Upper lobe of left lung (tissue), 4 donors: ENCODE measurements at regions not wholly inside any gene's neighbourhood (a gene's known extent, or its start where the extent isn't known, plus 50 kb on each side); places are given as distances from the start of the nearest gene placed in this dataset.

ENCODE experiments used
- CTCF ChIP-seq, 6 experiments: fragments of 450-650 bp in 4 of 6; fragments of 200-600 bp in 2 of 6; sonication (generic) in 2 of 6; IDR thresholded peaks; one replicate each; pipeline ENCODE4 v1.5.1; 2016 to 2019; ENCODE audit warnings: antibody characterized with exemption in 6 of 6
- EP300 ChIP-seq, 4 donors: sonication (generic); formaldehyde crosslinking; IDR thresholded peaks; one replicate each; pipeline ENCODE4 v1.5.1; 2017; ENCODE audit warnings: antibody characterized with exemption in 4 of 4, control low read depth in 2 of 4

DNA sequence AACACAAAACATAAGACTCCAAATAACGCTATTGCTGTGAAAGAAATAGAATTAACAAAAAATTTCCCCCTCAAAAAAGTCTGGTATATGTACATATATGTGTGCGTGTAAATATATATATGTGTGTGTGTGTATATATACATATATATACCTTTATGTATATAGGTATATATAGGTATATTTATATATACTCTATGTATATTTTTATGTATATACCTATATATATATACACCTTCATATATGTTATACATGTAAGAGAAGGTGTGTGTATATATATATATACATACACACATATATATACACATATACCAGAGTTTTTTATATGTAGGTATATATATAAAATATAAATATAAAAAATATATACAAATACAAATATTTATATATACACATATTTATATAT lies 199.2 kb downstream of the RAB38 start:
- TF ChIP-seq EP300 (IDR thresholded peaks at IDR 0.05): no peak
- no peak for TF ChIP-seq CTCF (IDR thresholded peaks at IDR 0.05)
